Caco-2 (cell line): ENCODE measurements at regions not wholly inside any gene's neighbourhood (a gene's known extent, or its start where the extent isn't known, plus 50 kb on each side); places are given as distances from the start of the nearest gene placed in this dataset.

Source experiments
- BruUV-seq: library from RNA; stranded (reverse); fragments of 400-500 nt; replicated peaks from 2 replicates; lab custom pipeline; 2021; lab: Mats Ljungman, UMichigan
- CTCF ChIA-PET: fragments of 300-600 bp; sonication (Branson Sonifier 250); formaldehyde crosslinking; loops from one replicate; lab custom pipeline; 2022; ENCODE audit warnings: antibody characterized with exemption; lab: Charles Lee
- POLR2A ChIA-PET: fragments of 300-600 bp; sonication (Branson Sonifier 250); formaldehyde crosslinking; loops from one replicate; lab custom pipeline; 2022; ENCODE audit warnings: antibody characterized with exemption; lab: Charles Lee
- DNase-seq, 2 experiments: peaks; one replicate each; pipeline versions ENCODE4 v3.0.0 to v3.0.0-alpha.2; 2020 to 2022
- H3K27me3 ChIP-seq: replicated peaks from 2 replicates; pipeline ENCODE4 v1.6.0; 2011; ENCODE audit warnings: low read length; ENCODE audit not compliant: control insufficient read depth, insufficient read depth
- H3K36me3 ChIP-seq: 2 replicates; pipeline ENCODE4 v1.5.1; 2011; ENCODE audit warnings: low read length; ENCODE audit not compliant: control insufficient read depth, insufficient read depth
- H3K4me1 ChIP-seq: fragments of 250-450 bp; sonication (Bioruptor Pico); 2 replicates; pipeline ENCODE4 v1.5.1; 2020; ENCODE audit warnings: mild to moderate bottlenecking
- H3K4me3 ChIP-seq: 2 replicates; pipeline ENCODE4 v1.5.1; 2011; ENCODE audit warnings: low read depth, mild to moderate bottlenecking, control low read depth, low read length
- H3K9me3 ChIP-seq: fragments of 250-450 bp; sonication (Bioruptor Pico); 2 replicates; pipeline ENCODE4 v1.5.1; 2020; ENCODE audit warnings: mild to moderate bottlenecking, moderate library complexity
- H3K27ac Mint-ChIP-seq: one replicate; pipeline ENCODE4 v1.8.0; 2022; ENCODE audit warnings: mixed read lengths; ENCODE audit not compliant: unreplicated experiment
- H3K27me3 Mint-ChIP-seq: one replicate; pipeline ENCODE4 v1.8.0; 2022; ENCODE audit warnings: mixed read lengths; ENCODE audit not compliant: insufficient read depth, unreplicated experiment
- H3K36me3 Mint-ChIP-seq: one replicate; pipeline ENCODE4 v1.8.0; 2022; ENCODE audit warnings: mild to moderate bottlenecking, mixed read lengths; ENCODE audit not compliant: insufficient read depth, unreplicated experiment
- H3K4me1 Mint-ChIP-seq: one replicate; pipeline ENCODE4 v1.8.0; 2022; ENCODE audit warnings: low read depth, mixed read lengths; ENCODE audit not compliant: unreplicated experiment
- H3K4me3 Mint-ChIP-seq: one replicate; pipeline ENCODE4 v1.8.0; 2022; ENCODE audit warnings: mild to moderate bottlenecking, moderate library complexity, mixed read lengths; ENCODE audit not compliant: unreplicated experiment
- H3K9me3 Mint-ChIP-seq: one replicate; pipeline ENCODE4 v1.8.0; 2022; ENCODE audit warnings: mixed read lengths; ENCODE audit not compliant: unreplicated experiment
- CTCF ChIP-seq, 2 experiments: fragments of 200-600 bp in 1 of 2; IDR thresholded peaks; 1 replicate in 1 of 2; 2 replicates in 1 of 2; pipeline versions ENCODE4 v1.5.1 to v1.8.0; 2011 to 2022; ENCODE audit warnings: antibody characterized with exemption in 1 of 2, control low read depth in 1 of 2, inconsistent platforms in 1 of 2, low read depth in 1 of 2, low read length in 1 of 2, mild to moderate bottlenecking in 1 of 2, moderate library complexity in 1 of 2; ENCODE audit not compliant: insufficient read depth in 1 of 2, severe bottlenecking in 1 of 2, unreplicated experiment in 1 of 2
- intact Hi-C: fragments of 100-400 bp; cut with micrococcal nuclease; formaldehyde crosslinking; loops from one replicate; pipeline ENCODE4 v1.10.0; 2022; ENCODE audit not compliant: unreplicated experiment

- Mint-ChIP-seq H3K9me3 (peaks cover 10% of the 10 kb centered on the region), H3K36me3 (no peaks in the 10 kb centered on the region), H3K4me1 (no peaks in the 10 kb centered on the region), H3K4me3 (no peak overlapping the region), H3K27ac (no peak overlapping the region), H3K27me3 (no peaks in the 10 kb centered on the region)
- H3K4me3 ChIP-seq: no peak overlapping the region
- H3K9me3 ChIP-seq: no peaks in the 10 kb centered on the region
- TF ChIP-seq CTCF (IDR thresholded peaks at IDR 0.05; ENCODE audit: insufficient read depth in 1 of 2, low read depth in 1 of 2, low read length in 1 of 2, severe bottlenecking in 1 of 2, unreplicated experiment in 1 of 2): no peak
- BruUV-seq: no TSS peak
- ChIA-PET CTCF (no interaction called here), POLR2A (no interaction called here)
- no peaks in the 10 kb centered on the region for H3K27me3 ChIP-seq
- H3K4me1 ChIP-seq: no peaks in the 10 kb centered on the region
- intact Hi-C loops: no loop called here
- no peak for DNase-seq
- no peaks in the 10 kb centered on the region for H3K36me3 ChIP-seq
Measured at GRCh38 chr6:117849087-117849486, 58.0 kb upstream of the SLC35F1 start.
